ENCODE measurements at regions not wholly inside any gene's neighbourhood (a gene's known extent, or its start where the extent isn't known, plus 50 kb on each side); places are given as distances from the start of the nearest gene placed in this dataset.

DNA sequence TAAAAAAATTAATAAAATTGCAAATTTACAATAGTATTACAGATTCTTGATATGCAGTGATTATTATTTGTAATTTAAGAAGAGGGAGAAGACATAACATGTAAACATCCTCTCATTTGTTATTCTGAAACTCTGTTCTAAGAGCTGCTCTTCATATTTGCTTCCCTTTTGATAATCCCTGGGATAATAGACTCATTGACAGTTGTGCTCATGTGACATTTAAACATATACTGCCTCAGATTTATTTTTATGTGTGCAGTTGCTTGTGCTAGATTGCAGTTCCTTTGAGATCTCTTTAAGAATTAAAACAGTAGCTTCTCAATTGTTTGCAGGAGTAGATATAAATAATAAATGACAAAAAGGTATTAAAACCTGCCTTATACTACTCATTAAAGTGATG is 605.1 kb upstream of the CNTNAP5 start:
- TF ChIP-seq, protein P1, sequence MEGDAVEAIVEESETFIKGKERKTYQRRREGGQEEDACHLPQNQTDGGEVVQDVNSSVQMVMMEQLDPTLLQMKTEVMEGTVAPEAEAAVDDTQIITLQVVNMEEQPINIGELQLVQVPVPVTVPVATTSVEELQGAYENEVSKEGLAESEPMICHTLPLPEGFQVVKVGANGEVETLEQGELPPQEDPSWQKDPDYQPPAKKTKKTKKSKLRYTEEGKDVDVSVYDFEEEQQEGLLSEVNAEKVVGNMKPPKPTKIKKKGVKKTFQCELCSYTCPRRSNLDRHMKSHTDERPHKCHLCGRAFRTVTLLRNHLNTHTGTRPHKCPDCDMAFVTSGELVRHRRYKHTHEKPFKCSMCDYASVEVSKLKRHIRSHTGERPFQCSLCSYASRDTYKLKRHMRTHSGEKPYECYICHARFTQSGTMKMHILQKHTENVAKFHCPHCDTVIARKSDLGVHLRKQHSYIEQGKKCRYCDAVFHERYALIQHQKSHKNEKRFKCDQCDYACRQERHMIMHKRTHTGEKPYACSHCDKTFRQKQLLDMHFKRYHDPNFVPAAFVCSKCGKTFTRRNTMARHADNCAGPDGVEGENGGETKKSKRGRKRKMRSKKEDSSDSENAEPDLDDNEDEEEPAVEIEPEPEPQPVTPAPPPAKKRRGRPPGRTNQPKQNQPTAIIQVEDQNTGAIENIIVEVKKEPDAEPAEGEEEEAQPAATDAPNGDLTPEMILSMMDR (IDR thresholded peaks at IDR 0.05): no peak
- no peak for TF ChIP-seq POLR2A (IDR thresholded peaks at IDR 0.05)

All from esophagus squamous epithelium (tissue), 4 donors.